CD14-positive monocyte (primary cell): ENCODE measurements at regions not wholly inside any gene's neighbourhood (a gene's known extent, or its start where the extent isn't known, plus 50 kb on each side); places are given as distances from the start of the nearest gene placed in this dataset.

ENCODE experiments used
- DNase-seq, 3 donors: peaks; one replicate each; pipeline ENCODE4 v3.0.0-alpha.2; 2011 to 2022
- H2AFZ ChIP-seq: 2 replicates; pipeline ENCODE4 v1.6.0; 2012; ENCODE audit warnings: mild to moderate bottlenecking, low read depth, low read length, inconsistent platforms; ENCODE audit not compliant: insufficient read depth, poor library complexity, severe bottlenecking
- H3K27ac ChIP-seq, 2 donors: 1 replicate in 1 of 2; 2 replicates in 1 of 2; pipeline ENCODE4 v1.5.1; 2012 to 2013; ENCODE audit warnings: low read length in 2 of 2, control low read depth in 1 of 2, inconsistent platforms in 1 of 2, low read depth in 1 of 2, mild to moderate bottlenecking in 1 of 2
- H3K27me3 ChIP-seq, 2 donors: one replicate each; pipeline versions ENCODE4 v1.6.0 to v1.6.1; 2011 to 2013; ENCODE audit warnings: low read length in 2 of 2; ENCODE audit not compliant: control insufficient read depth in 2 of 2, insufficient read depth in 2 of 2
- H3K36me3 ChIP-seq, 2 donors: replicated peaks in 1 of 2; 1 replicate in 1 of 2; 2 replicates in 1 of 2; pipeline versions ENCODE4 v1.5.1 to v1.6.1; 2012 to 2013; ENCODE audit warnings: low read length in 2 of 2, control low read depth in 1 of 2, inconsistent platforms in 1 of 2, mild to moderate bottlenecking in 1 of 2; ENCODE audit not compliant: insufficient read depth in 2 of 2, control insufficient read depth in 1 of 2
- H3K4me1 ChIP-seq, 2 donors: 1 replicate in 1 of 2; 2 replicates in 1 of 2; pipeline versions ENCODE4 v1.5.1 to v1.6.1; 2012 to 2013; ENCODE audit warnings: low read length in 2 of 2, control low read depth in 1 of 2, inconsistent platforms in 1 of 2, mild to moderate bottlenecking in 1 of 2, moderate library complexity in 1 of 2; ENCODE audit not compliant: insufficient read depth in 2 of 2, control insufficient read depth in 1 of 2
- H3K4me2 ChIP-seq: replicated peaks from 2 replicates; pipeline ENCODE3; 2012; ENCODE audit warnings: low read length, moderate library complexity, mild to moderate bottlenecking; ENCODE audit not compliant: poor library complexity, severe bottlenecking; ENCODE audit errors: extremely low read depth
- H3K4me3 ChIP-seq, 3 experiments: fragments of 200-600 bp in 1 of 3; sonication (generic) in 1 of 3; replicated peaks in 1 of 3; 1 replicate in 2 of 3; 2 replicates in 1 of 3; pipeline ENCODE4 v1.5.1; 2011 to 2013; ENCODE audit warnings: low read length in 3 of 3, mild to moderate bottlenecking in 3 of 3, control low read depth in 2 of 3, low read depth in 2 of 3, inconsistent platforms in 1 of 3, moderate library complexity in 1 of 3
- H3K79me2 ChIP-seq: 2 replicates; pipeline ENCODE4 v1.6.0; 2012; ENCODE audit warnings: mild to moderate bottlenecking, control low read depth, inconsistent platforms, low read length, moderate library complexity; ENCODE audit not compliant: insufficient read depth
- H3K9ac ChIP-seq: 2 replicates; pipeline ENCODE4 v1.6.0; 2017; ENCODE audit warnings: low read length, mild to moderate bottlenecking; ENCODE audit not compliant: insufficient read depth, poor library complexity, severe bottlenecking
- H3K9me3 ChIP-seq, 2 donors: replicated peaks in 1 of 2; 1 replicate in 1 of 2; 2 replicates in 1 of 2; pipeline versions ENCODE4 v1.5.1 to v1.6.1; 2012 to 2013; ENCODE audit warnings: low read length in 2 of 2, control low read depth in 1 of 2; ENCODE audit not compliant: control insufficient read depth in 1 of 2, insufficient read depth in 1 of 2
- H4K20me1 ChIP-seq: 2 replicates; pipeline ENCODE4 v1.6.0; 2012; ENCODE audit warnings: mild to moderate bottlenecking, low read length, control low read depth, moderate library complexity; ENCODE audit not compliant: insufficient read depth
- H3K27ac Mint-ChIP-seq, 7 donors: one replicate each; pipeline ENCODE4 v1.8.0; 2020; ENCODE audit warnings: mild to moderate bottlenecking in 7 of 7, mixed read lengths in 7 of 7, moderate library complexity in 6 of 7, inconsistent platforms in 2 of 7
- H3K27me3 Mint-ChIP-seq, 3 donors: one replicate each; pipeline ENCODE4 v1.8.0; 2021 to 2022; ENCODE audit warnings: low read depth in 3 of 3, mild to moderate bottlenecking in 3 of 3, mixed read lengths in 3 of 3, moderate library complexity in 3 of 3, inconsistent platforms in 1 of 3
- H3K36me3 Mint-ChIP-seq, 2 donors: one replicate each; pipeline ENCODE4 v1.8.0; 2020; ENCODE audit warnings: mixed read lengths in 2 of 2, inconsistent platforms in 1 of 2, mild to moderate bottlenecking in 1 of 2
- H3K4me1 Mint-ChIP-seq: one replicate; pipeline ENCODE4 v1.8.0; 2020; ENCODE audit warnings: mild to moderate bottlenecking, mixed read lengths
- H3K4me3 Mint-ChIP-seq, 2 donors: one replicate each; pipeline ENCODE4 v1.8.0; 2020; ENCODE audit warnings: mild to moderate bottlenecking in 2 of 2, mixed read lengths in 2 of 2, moderate library complexity in 1 of 2
- H3K9me3 Mint-ChIP-seq, 7 donors: one replicate each; pipeline ENCODE4 v1.8.0; 2020 to 2022; ENCODE audit warnings: mixed read lengths in 7 of 7, mild to moderate bottlenecking in 6 of 7, moderate library complexity in 6 of 7, inconsistent platforms in 2 of 7
- CTCF ChIP-seq: fragments of 200-600 bp; IDR thresholded peaks from one replicate; pipeline ENCODE4 v1.8.0; 2022; ENCODE audit warnings: antibody characterized with exemption, mild to moderate bottlenecking
- WGBS: methylation state at CpG from one replicate; pipeline ENCODE4 v1.1.5; 2013; ENCODE audit warnings: missing lambda C conversion rate; ENCODE audit not compliant: insufficient coverage; 5-methylcytosine and 5-hydroxymethylcytosine counted together
- intact Hi-C, 2 donors: fragments of 100-400 bp; cut with micrococcal nuclease; formaldehyde crosslinking; loops; one replicate each; pipeline versions ENCODE4 v1.15.0 to v1.15.1; 2023

- no peaks in the 10 kb centered on the region for H3K36me3 ChIP-seq
- no peak overlapping the region for H3K9ac ChIP-seq
- Mint-ChIP-seq H3K27ac (no peak overlapping the region), H3K4me1 (no peaks in the 10 kb centered on the region), H3K36me3 (no peaks in the 10 kb centered on the region), H3K4me3 (no peak overlapping the region), H3K27me3 (no peaks in the 10 kb centered on the region), H3K9me3 (peaks cover 0 to 14% (median 8%) of the 10 kb centered on the region in 7 donors)
- no peak overlapping the region for H2AFZ ChIP-seq
- no peaks in the 10 kb centered on the region for H4K20me1 ChIP-seq
- intact Hi-C loops, result no loop called here
- WGBS, result no CpG with 5 or more reads among the region's 3 CpGs
- H3K79me2 ChIP-seq, result no peaks in the 10 kb centered on the region
- no peaks in the 10 kb centered on the region for H3K27me3 ChIP-seq
- H3K4me2 ChIP-seq, result no peak overlapping the region
- TF ChIP-seq CTCF, result no peak
- no peak for DNase-seq
- H3K4me1 ChIP-seq, result no peaks in the 10 kb centered on the region
- no peak overlapping the region for H3K27ac ChIP-seq
- H3K4me3 ChIP-seq, result no peak overlapping the region
- H3K9me3 ChIP-seq, result peaks cover 11 to 18% of the 10 kb centered on the region in 2 donors
Measured at GRCh38 chr11:127203490-127203889, 202.9 kb upstream of the KIRREL3 start.

- H3K36me3 Mint-ChIP-seq, result no peaks in the 10 kb centered on the region
- H3K4me1 Mint-ChIP-seq, result no peaks in the 10 kb centered on the region
- H3K9me3 Mint-ChIP-seq, result peaks cover 0 to 14% (median 6%) of the 10 kb centered on the region in 7 donors
- no peak overlapping the region for H3K4me2 ChIP-seq
- H3K4me3 ChIP-seq, result no peak overlapping the region
- H3K4me1 ChIP-seq, result no peaks in the 10 kb centered on the region
- H3K9me3 ChIP-seq, result peaks cover 8 to 18% of the 10 kb centered on the region in 2 donors
- intact Hi-C loops, result no loop called here
- H3K79me2 ChIP-seq, result no peaks in the 10 kb centered on the region
- no peak overlapping the region for H3K27ac Mint-ChIP-seq
- no peaks in the 10 kb centered on the region for H3K27me3 ChIP-seq
- no peak overlapping the region for H3K4me3 Mint-ChIP-seq
- H3K27me3 Mint-ChIP-seq, result no peaks in the 10 kb centered on the region
- no peak overlapping the region for H2AFZ ChIP-seq
- H4K20me1 ChIP-seq, result no peaks in the 10 kb centered on the region
- DNase-seq, result no peak
- H3K36me3 ChIP-seq, result no peaks in the 10 kb centered on the region
- H3K27ac ChIP-seq, result no peak overlapping the region
- no peak overlapping the region for H3K9ac ChIP-seq
- TF ChIP-seq CTCF, result no peak
Measured at GRCh38 chr11:127202105-127202504, 201.5 kb upstream of the KIRREL3 start.
